Esophagus muscularis mucosa (tissue), 4 donors: ENCODE measurements at regions not wholly inside any gene's neighbourhood (a gene's known extent, or its start where the extent isn't known, plus 50 kb on each side); places are given as distances from the start of the nearest gene placed in this dataset.

Experiments
- CTCF ChIP-seq, 3 experiments: fragments of 200-600 bp in 2 of 3; fragments of 450-650 bp in 1 of 3; sonication (generic) in 2 of 3; IDR thresholded peaks; one replicate each; pipeline ENCODE4 v1.5.1; 2017 to 2019; ENCODE audit warnings: antibody characterized with exemption in 3 of 3, mild to moderate bottlenecking in 2 of 3, moderate library complexity in 1 of 3
- EP300 ChIP-seq: sonication (generic); formaldehyde crosslinking; IDR thresholded peaks from one replicate; pipeline ENCODE4 v1.6.1; 2017; ENCODE audit warnings: antibody characterized with exemption
- POLR2A ChIP-seq: fragments of 450-650 bp; IDR thresholded peaks from one replicate; pipeline ENCODE4 v1.6.1; 2017; ENCODE audit warnings: antibody characterized with exemption, moderate library complexity, mild to moderate bottlenecking, low read depth
- POLR2AphosphoS5 ChIP-seq, 2 donors: sonication (generic); formaldehyde crosslinking; IDR thresholded peaks; one replicate each; pipeline ENCODE4 v1.6.1; 2017; ENCODE audit warnings: antibody characterized with exemption in 2 of 2

GRCh38 chr2:146143971-146144370, 1624.1 kb upstream of the ZEB2 start:
- TF ChIP-seq POLR2AphosphoS5 (IDR thresholded peaks at IDR 0.05) (no peak), CTCF (IDR thresholded peaks at IDR 0.05) (no peak), EP300 (no peak), POLR2A (no peak)
